Parathyroid adenoma (tissue), 2 donors: ENCODE measurements at regions not wholly inside any gene's neighbourhood (a gene's known extent, or its start where the extent isn't known, plus 50 kb on each side); places are given as distances from the start of the nearest gene placed in this dataset.

Experiments used
- H2AFZ ChIP-seq: fragments of 300-600 bp; sonication (generic); one replicate; pipeline ENCODE4 v1.7.0; 2017; ENCODE audit warnings: antibody characterized with exemption, mild to moderate bottlenecking
- H3K27ac ChIP-seq: fragments of 300-600 bp; sonication (generic); one replicate; pipeline ENCODE4 v1.7.0; 2017
- H3K27me3 ChIP-seq: fragments of 300-600 bp; sonication (generic); one replicate; pipeline ENCODE4 v1.7.0; 2017; ENCODE audit warnings: low read length; ENCODE audit not compliant: control insufficient read depth, insufficient read depth
- H3K36me3 ChIP-seq: fragments of 300-600 bp; sonication (generic); one replicate; pipeline ENCODE4 v1.7.0; 2017; ENCODE audit warnings: low read length; ENCODE audit not compliant: control insufficient read depth, insufficient read depth
- H3K4me1 ChIP-seq: fragments of 300-600 bp; sonication (generic); one replicate; pipeline ENCODE4 v1.7.0; 2017; ENCODE audit warnings: control low read depth
- H3K4me2 ChIP-seq: fragments of 300-600 bp; sonication (generic); one replicate; pipeline ENCODE4 v1.7.0; 2017; ENCODE audit warnings: low read length
- H3K4me3 ChIP-seq: fragments of 300-600 bp; sonication (generic); one replicate; pipeline ENCODE4 v1.7.0; 2017; ENCODE audit warnings: low read depth, low read length
- H3K79me2 ChIP-seq: fragments of 300-600 bp; sonication (generic); one replicate; pipeline ENCODE4 v1.7.0; 2017; ENCODE audit warnings: control low read depth
- H3K9ac ChIP-seq: fragments of 300-600 bp; sonication (generic); one replicate; pipeline ENCODE4 v1.7.0; 2017; ENCODE audit warnings: mild to moderate bottlenecking
- H3K9me3 ChIP-seq: fragments of 300-600 bp; sonication (generic); one replicate; pipeline ENCODE4 v1.7.0; 2017; ENCODE audit warnings: low read length; ENCODE audit not compliant: control insufficient read depth
- TF ChIP-seq, protein P1 (sequence below): fragments of 300-600 bp; sonication (generic); IDR thresholded peaks from one replicate; pipeline ENCODE4 v1.7.0; 2017; ENCODE audit warnings: antibody characterized with exemption, mild to moderate bottlenecking
- donor health status: primary hyperparathyroidism.

DNA sequence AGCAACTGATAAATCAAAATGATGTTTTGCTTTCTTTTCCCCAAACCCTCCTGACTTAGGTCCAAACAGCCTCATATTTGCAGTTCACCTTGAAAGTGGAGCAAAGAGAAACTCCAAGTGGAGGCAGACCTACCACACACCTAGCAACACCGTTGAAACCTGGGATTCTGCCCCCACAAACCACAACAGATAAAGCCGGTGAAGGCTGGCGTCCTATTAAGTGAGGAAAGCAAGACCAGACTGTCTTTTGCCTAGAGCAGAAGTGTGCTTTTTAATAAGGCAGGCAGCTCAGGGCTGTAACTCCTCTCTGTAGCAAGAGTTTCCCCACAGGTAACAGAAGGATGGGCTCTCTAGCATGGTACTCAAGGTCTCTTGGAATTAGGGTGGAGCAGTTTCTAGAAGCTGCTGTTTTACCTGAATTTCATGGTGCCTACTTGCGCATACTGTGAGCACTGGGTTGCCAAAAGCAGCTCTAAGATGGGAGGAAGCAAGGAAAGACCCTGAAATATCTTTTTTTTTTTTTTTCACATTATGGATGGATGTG is 336.9 kb downstream of the BCL11A start:
- Histone ChIP-seq H3K4me3 (no peak overlapping the region), H2AFZ (no peak overlapping the region), H3K9me3 (no peaks in the 10 kb centered on the region), H3K27ac (no peak overlapping the region), H3K36me3 (no peaks in the 10 kb centered on the region), H3K79me2 (no peaks in the 10 kb centered on the region), H3K27me3 (no peaks in the 10 kb centered on the region), H3K4me1 (no peaks in the 10 kb centered on the region), H3K9ac (no peak overlapping the region), H3K4me2 (no peak overlapping the region)
- TF ChIP-seq, protein P1, sequence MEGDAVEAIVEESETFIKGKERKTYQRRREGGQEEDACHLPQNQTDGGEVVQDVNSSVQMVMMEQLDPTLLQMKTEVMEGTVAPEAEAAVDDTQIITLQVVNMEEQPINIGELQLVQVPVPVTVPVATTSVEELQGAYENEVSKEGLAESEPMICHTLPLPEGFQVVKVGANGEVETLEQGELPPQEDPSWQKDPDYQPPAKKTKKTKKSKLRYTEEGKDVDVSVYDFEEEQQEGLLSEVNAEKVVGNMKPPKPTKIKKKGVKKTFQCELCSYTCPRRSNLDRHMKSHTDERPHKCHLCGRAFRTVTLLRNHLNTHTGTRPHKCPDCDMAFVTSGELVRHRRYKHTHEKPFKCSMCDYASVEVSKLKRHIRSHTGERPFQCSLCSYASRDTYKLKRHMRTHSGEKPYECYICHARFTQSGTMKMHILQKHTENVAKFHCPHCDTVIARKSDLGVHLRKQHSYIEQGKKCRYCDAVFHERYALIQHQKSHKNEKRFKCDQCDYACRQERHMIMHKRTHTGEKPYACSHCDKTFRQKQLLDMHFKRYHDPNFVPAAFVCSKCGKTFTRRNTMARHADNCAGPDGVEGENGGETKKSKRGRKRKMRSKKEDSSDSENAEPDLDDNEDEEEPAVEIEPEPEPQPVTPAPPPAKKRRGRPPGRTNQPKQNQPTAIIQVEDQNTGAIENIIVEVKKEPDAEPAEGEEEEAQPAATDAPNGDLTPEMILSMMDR = no peak

DNA sequence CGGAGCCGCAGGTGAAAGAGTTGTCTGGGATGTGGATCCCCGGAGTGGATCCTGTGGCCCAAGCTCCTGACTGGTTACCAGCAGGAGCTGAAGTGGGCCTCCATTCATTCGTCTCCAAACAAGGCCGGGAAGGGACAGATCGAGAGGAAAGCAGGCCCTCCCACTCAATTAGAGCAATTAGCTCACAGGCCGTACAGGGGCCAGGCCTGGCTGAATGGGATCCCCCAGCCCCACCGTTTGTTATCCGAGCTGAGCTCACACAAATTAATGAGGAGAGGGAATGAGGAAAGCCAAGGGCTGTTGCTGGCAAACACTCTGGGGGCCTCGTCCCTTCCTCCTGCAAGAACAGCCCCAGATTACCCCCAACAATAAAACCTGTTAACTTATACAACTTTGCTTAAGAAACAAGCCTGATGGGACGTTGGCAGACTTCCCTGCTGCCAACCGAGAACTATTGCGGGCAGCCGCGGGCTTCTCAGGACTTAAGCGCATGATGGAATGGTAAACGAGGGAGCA is 338.0 kb downstream of the BCL11A start:
- H3K9ac ChIP-seq = no peak overlapping the region
- H3K9me3 ChIP-seq = no peaks in the 10 kb centered on the region
- H3K4me1 ChIP-seq = no peaks in the 10 kb centered on the region
- H3K27ac ChIP-seq = no peak overlapping the region
- no peak overlapping the region for H2AFZ ChIP-seq
- TF ChIP-seq, protein P1 = no peak
- H3K79me2 ChIP-seq = no peaks in the 10 kb centered on the region
- no peaks in the 10 kb centered on the region for H3K36me3 ChIP-seq
- H3K4me3 ChIP-seq = no peak overlapping the region
- no peaks in the 10 kb centered on the region for H3K27me3 ChIP-seq
- H3K4me2 ChIP-seq = no peak overlapping the region

DNA sequence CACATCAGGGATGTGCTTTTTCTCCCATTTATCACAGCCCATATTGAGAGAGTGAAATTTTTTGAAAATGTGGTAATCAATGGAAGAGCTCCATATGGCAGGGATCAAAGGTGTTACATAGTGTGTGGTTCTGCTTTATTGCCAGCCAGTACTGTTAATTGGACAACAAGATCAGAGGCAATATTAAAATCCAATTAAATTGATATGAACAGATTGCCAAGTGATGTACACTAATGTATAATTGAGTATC is 338.9 kb downstream of the BCL11A start:
- H2AFZ ChIP-seq = no peak overlapping the region
- TF ChIP-seq, protein P1 = no peak
- no peaks in the 10 kb centered on the region for H3K36me3 ChIP-seq
- H3K27me3 ChIP-seq = no peaks in the 10 kb centered on the region
- no peak overlapping the region for H3K4me3 ChIP-seq
- H3K4me2 ChIP-seq = no peak overlapping the region
- H3K9ac ChIP-seq = no peak overlapping the region
- no peaks in the 10 kb centered on the region for H3K79me2 ChIP-seq
- H3K27ac ChIP-seq = no peak overlapping the region
- no peaks in the 10 kb centered on the region for H3K9me3 ChIP-seq
- no peaks in the 10 kb centered on the region for H3K4me1 ChIP-seq

DNA sequence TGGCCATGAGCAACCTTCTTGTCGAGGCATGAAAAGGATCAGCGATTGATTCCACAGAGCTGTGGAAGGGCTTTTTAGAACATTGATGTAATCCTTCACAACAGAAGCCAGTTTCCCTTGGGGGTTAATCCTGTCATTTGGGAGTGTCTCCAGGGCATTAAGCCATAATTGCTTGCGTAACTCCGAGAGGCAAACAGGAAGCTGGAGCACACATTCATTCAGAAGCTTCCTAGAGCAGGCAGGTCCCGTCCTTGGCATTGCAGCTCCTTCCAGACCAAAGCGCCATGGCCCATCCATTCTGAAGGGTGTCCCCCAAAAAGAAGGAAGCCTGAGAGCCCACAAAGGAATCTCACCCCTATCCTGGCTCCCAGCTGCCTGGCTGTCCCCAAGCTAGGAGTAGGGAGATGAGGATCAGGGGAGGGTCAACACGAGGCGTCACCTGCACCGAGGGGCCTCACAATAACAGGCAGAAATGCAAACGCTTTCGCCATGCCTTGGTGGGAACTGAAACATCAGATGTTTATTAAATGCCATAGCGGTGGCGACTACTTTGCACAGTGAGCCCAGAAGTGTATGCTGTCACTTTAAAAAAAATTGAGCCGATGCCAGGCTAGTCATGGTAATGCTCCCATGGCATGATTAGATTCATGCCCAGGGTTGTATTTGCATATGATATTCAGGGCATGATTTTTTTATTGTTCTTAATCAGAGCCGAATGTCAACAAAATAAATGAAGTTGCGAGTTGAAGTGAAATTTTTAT is 339.4 kb downstream of the BCL11A start:
- Histone ChIP-seq H3K4me2 (no peak overlapping the region), H3K4me1 (no peaks in the 10 kb centered on the region), H3K9me3 (no peaks in the 10 kb centered on the region), H3K27me3 (no peaks in the 10 kb centered on the region), H3K36me3 (no peaks in the 10 kb centered on the region), H3K4me3 (no peak overlapping the region), H3K79me2 (no peaks in the 10 kb centered on the region), H3K9ac (no peak overlapping the region), H2AFZ (no peak overlapping the region), H3K27ac (no peak overlapping the region)
- TF ChIP-seq, protein P1 = no peak
